HL-60 (cell line): ENCODE measurements at regions not wholly inside any gene's neighbourhood (a gene's known extent, or its start where the extent isn't known, plus 50 kb on each side); places are given as distances from the start of the nearest gene placed in this dataset.

Source experiments
- DNase-seq, 2 experiments: peaks; one replicate each; pipeline ENCODE4 v3.0.0-alpha.2; 2010 to 2020; ENCODE audit warnings: low read depth in 1 of 2, low spot score in 1 of 2
- H3K27ac ChIP-seq: fragments of 250-450 bp; sonication (Bioruptor Pico); replicated peaks from 2 replicates; pipeline ENCODE4 v1.5.1; 2020; ENCODE audit warnings: mild to moderate bottlenecking, moderate library complexity
- H3K27me3 ChIP-seq: fragments of 250-450 bp; sonication (Bioruptor Pico); 2 replicates; pipeline ENCODE4 v1.5.1; 2021; ENCODE audit warnings: mild to moderate bottlenecking, moderate library complexity; ENCODE audit not compliant: insufficient read depth, poor library complexity, severe bottlenecking
- H3K4me3 ChIP-seq: replicated peaks from 2 replicates; pipeline ENCODE4 v1.5.1; 2011; ENCODE audit warnings: mild to moderate bottlenecking, control low read depth, low read length; ENCODE audit not compliant: insufficient read depth
- CTCF ChIP-seq: IDR thresholded peaks from one replicate; pipeline ENCODE4 v1.5.1; 2011; ENCODE audit warnings: low read length, control low read depth, inconsistent platforms; ENCODE audit not compliant: insufficient read depth
- GABPA ChIP-seq: IDR thresholded peaks from 2 replicates; pipeline ENCODE4 v1.6.1; 2012; ENCODE audit warnings: low read depth
- POLR2AphosphoS5 ChIP-seq: IDR thresholded peaks from 2 replicates; pipeline ENCODE4 v1.6.1; 2012; ENCODE audit warnings: low read depth
- REST ChIP-seq: IDR thresholded peaks from 2 replicates; pipeline ENCODE4 v1.6.1; 2012; ENCODE audit warnings: low read depth; ENCODE audit not compliant: insufficient replicate concordance
- SPI1 ChIP-seq: IDR thresholded peaks from 2 replicates; pipeline ENCODE4 v1.6.1; 2012; ENCODE audit warnings: low read depth, mild to moderate bottlenecking, borderline replicate concordance

- Histone ChIP-seq H3K27me3 (no peaks in the 10 kb centered on the region), H3K4me3 (no peak overlapping the region), H3K27ac (peak overlapping the region; percentile 65)
- peak in 1 of 2 experiments; percentile 88 for DNase-seq
- TF ChIP-seq POLR2AphosphoS5 (peak; percentile 55; the same call in 1 of the 2 replicates), REST (no peak)
These were observed 471.1 kb downstream of the SHQ1 start for GRCh38 chr3:72376956-72377710.

GRCh38 chr3:72375237-72376076 lies 472.8 kb downstream of the SHQ1 start:
- TF ChIP-seq GABPA (no peak), SPI1 (peak; percentile 13; the same call in 1 of the 2 replicates), CTCF (no peak), REST (no peak), POLR2AphosphoS5 (peak; percentile 78)
- peak overlapping the region; percentile 65 for H3K27ac ChIP-seq
- no peaks in the 10 kb centered on the region for H3K27me3 ChIP-seq
- DNase-seq: peak; percentile 36 to 76
- no peak overlapping the region for H3K4me3 ChIP-seq

GRCh38 chr3:72373139-72373538 lies 475.1 kb downstream of the SHQ1 start:
- Histone ChIP-seq H3K27ac (no peak overlapping the region), H3K27me3 (no peaks in the 10 kb centered on the region), H3K4me3 (no peak overlapping the region)
- TF ChIP-seq CTCF: no peak
- TF ChIP-seq REST: no peak
- no peak for TF ChIP-seq GABPA
- TF ChIP-seq SPI1: no peak
- TF ChIP-seq POLR2AphosphoS5: no peak
- DNase-seq: no peak
